HG02943 (cell line): ENCODE measurements at regions not wholly inside any gene's neighbourhood (a gene's known extent, or its start where the extent isn't known, plus 50 kb on each side); places are given as distances from the start of the nearest gene placed in this dataset.

Experiments
- ATAC-seq: cut with Tn5 transposase; IDR thresholded peaks from one replicate; pipeline ENCODE4 v1.9.1; 2021; ENCODE audit warnings: mild to moderate bottlenecking, low read depth, moderate library complexity; ENCODE audit not compliant: unreplicated experiment

DNA sequence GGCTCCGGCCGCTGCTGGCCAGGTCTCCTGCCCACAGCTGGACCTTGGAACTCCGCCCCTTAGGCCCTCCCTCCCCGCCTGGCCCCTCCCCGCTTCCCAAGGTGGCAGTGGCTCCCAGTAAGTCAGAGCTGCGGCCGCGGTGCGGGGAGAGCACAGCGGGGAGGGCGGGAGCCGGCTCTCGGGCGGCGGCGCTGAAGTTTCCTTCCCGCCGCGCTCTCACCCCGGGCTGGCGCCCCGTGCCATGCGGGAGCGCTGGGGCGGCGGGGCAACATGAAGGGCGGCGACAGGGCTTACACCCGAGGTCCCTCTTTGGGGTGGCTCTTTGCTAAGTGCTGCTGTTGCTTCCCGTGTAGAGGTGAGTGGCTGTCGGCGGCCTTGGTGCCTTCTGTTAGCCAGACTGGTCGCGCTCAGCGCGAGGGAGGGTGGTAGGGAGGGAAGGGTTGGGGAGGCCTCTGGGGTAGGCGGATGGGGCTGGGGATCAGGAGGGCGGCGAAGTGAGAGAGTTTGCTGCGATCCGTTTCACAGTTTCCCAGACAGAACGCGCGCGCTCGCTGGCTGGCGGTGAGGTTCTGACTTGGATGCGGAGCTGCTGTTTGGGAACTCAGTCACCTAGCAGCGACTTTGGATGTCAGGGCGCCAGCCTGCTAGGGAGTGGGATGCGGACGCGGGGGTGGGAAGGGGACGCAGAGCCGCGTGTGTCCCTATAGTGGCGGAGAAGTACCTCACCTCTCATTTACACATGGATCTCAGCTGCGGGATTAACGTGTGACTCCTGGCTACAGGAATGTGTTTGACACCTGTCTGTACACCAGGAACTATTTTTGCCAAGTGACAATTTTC lies 145.5 kb upstream of the UMPS start:
- no peak for ATAC-seq

- no peak for ATAC-seq
These were observed 143.9 kb upstream of the UMPS start for GRCh38 chr3:124586126-124587052.

DNA sequence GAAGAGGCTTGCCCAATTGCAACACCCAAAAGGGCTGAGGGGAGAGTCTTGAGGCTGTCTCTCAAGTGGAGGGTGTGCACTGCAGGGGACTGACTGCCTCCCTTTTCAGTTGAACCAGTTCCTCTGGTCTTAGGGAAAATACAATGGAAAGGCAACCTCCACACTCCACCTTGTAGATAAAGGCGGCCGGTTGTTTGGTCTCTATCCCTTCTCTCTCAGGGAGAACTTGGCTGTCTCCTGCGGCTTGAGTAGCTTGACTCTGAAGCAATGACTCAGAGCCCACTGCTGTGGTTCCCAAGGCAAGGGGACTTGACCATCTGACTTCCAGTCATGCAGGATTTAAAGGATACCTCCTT lies 143.2 kb upstream of the UMPS start:
- ATAC-seq = no peak

- no peak for ATAC-seq
These were observed 142.2 kb upstream of the UMPS start for GRCh38 chr3:124588036-124588435.

- no peak for ATAC-seq
These were observed 141.5 kb upstream of the UMPS start for GRCh38 chr3:124588794-124589193.

GRCh38 chr3:124591699-124592098 lies 138.6 kb upstream of the UMPS start:
- no peak for ATAC-seq

DNA sequence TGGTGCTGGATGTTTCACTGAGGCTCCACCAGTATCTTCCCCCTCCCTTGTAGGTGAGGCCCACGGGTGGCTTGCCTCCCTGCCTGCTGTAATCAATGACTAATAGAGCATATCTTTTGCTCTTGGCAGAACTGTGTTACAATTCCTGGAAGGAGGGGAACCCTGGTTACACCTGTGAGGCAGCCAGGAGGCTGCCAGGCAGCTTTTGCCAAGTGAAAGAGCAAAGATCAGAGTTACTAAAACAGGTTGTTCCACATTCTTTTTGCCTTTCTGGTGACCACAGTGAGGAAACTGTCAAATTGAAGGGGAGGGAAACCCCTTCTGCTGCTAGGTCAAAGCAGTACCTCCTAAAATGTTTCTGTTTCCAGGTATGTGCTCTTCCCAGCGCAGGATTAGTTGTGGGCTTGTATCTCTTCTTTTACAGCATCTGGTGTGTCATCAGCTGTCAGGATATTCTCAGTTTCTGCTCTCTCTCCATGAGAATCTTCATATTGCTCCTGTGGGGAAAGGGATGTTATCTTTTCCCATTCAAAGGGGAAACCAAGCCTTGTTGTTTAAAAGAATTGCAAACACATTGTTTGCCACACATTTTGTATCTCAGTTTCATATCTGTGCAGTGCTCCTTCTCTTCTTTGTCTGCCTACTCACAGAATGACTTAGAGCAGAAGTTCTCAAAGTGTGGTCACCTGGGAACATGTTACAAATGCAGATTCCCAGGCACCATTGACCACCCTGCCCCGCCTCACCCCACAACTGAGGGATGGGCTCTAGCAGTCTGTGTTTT lies 137.4 kb upstream of the UMPS start:
- no peak for ATAC-seq

- ATAC-seq = no peak
These were observed 136.8 kb upstream of the UMPS start for GRCh38 chr3:124593442-124593829.

GRCh38 chr3:124594581-124594980 lies 135.7 kb upstream of the UMPS start:
- no peak for ATAC-seq

DNA sequence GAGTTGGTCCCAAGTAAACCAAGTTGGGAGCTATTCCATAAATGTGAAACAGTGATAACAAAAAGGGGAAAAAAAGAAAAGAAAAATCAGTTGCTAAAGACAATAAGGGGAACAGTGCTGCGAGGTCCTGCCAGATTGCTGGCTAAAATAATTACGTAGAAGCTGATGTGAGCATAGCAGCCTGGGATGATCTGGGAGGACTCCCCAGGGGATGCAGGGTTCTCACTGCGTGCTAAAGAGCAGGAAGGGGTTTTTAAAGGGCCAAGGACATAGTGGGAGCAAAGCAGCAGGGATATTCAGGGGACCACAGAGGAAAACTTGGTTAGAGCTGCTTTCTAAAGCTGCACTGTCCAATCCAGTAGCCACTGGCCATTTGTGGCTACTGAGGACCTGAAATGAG lies 133.0 kb upstream of the UMPS start:
- ATAC-seq = no peak

DNA sequence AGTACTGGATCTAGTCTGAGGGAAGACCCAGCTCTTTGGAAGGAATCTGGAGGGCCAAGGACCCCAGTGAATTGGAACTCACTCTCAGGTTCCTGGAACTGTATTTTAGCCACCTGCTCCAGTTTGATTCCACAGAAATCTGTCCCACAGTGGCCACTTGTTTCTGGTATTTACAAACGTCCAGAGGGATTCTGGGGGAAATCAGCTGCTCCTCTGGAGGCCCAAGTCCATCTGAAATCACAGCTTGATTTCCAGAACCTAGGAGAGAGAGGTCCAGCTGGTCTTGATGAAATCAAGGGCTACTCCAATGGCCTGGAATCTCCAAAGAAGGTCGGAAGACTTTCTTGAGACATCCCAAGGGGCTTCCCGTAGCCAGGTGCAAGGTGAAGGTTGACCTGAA lies 132.3 kb upstream of the UMPS start:
- no peak for ATAC-seq

GRCh38 chr3:124599147-124599765 lies 131.0 kb upstream of the UMPS start:
- ATAC-seq = no peak

GRCh38 chr3:124599779-124600693 lies 130.2 kb upstream of the UMPS start:
- no peak for ATAC-seq

- no peak for ATAC-seq
These were observed 129.5 kb upstream of the UMPS start for GRCh38 chr3:124600765-124601164.

- ATAC-seq = no peak
These were observed 129.1 kb upstream of the UMPS start for GRCh38 chr3:124601190-124601589.

DNA sequence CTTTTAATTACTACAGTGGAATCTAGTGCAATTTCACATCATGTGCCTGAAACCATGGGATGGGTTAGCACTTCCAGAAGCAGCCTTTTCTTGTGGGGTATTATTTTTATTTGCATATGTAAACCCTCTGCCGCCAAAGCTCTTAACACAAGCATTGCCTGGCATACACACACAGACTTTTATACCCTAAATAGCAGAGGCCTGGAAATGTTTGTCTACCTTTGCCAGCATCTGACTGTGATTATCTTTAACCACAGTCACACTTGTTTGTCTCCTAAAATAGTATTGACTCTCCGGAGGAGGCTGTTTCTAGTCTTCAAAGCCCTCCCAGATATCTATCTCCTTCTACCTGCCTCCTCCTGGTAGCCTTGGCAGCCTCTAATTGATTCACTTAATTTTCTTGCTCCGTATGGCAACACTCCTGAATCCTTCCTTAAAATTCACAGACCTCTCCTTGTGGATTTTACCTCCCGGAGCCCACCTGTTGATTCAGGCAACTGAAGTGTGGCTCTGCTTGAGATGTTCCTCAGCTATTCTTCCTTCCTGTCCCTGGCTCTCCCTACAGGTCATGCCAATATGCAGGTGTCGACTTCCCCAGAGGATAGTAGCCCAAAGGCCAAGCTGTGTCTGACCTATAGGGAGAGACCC lies 127.1 kb upstream of the UMPS start:
- no peak for ATAC-seq

- ATAC-seq = no peak
These were observed 124.3 kb upstream of the UMPS start for GRCh38 chr3:124605781-124606579.

DNA sequence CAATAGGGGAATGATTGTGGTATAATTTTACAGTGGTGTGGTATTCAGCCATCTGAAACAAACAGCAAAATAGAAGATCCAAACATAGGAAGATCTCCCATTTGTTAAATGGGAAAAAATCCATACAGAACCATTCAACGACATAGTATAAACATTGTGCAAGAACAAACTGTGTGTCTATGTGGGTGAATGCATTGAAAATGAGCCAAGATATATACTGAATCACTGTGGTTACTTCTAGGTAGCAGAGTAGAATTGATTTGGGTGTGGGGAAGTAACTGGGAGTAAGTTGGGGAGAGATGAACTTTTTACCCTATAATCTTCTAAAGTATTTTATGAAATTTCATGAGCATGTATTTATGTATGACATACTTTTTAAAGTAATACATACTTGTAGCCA lies 123.1 kb upstream of the UMPS start:
- no peak for ATAC-seq
